H1 (cell line): ENCODE measurements at regions not wholly inside any gene's neighbourhood (a gene's known extent, or its start where the extent isn't known, plus 50 kb on each side); places are given as distances from the start of the nearest gene placed in this dataset.

ENCODE experiments used
- BRCA1 ChIP-seq: IDR thresholded peaks from 2 replicates; pipeline ENCODE4 v1.6.1; 2012; ENCODE audit warnings: low read depth, low read length, improper control_type of control experiment
- CBX8 ChIP-seq: fragments of 300-800, 300-1000 bp; sonication (generic); IDR thresholded peaks from 2 replicates; pipeline ENCODE4 v1.7.1; 2016; ENCODE audit warnings: low read depth, low read length, borderline replicate concordance
- EGR1 ChIP-seq: IDR thresholded peaks from 2 replicates; pipeline ENCODE4 v1.6.1; 2011; ENCODE audit warnings: low read depth, low read length, borderline replicate concordance
- EZH2 ChIP-seq: fragments of 200-600 bp; sonication (generic); IDR thresholded peaks from 2 replicates; pipeline ENCODE4 v1.7.1; 2012; ENCODE audit warnings: low read depth, mild to moderate bottlenecking, moderate library complexity, low read length, inconsistent platforms; ENCODE audit not compliant: severe bottlenecking

GRCh38 chr17:37847102-37847501 lies 77.1 kb upstream of the TBC1D3K start (continued):
- TF ChIP-seq EGR1 (no peak), BRCA1 (no peak), CBX8 (no peak), EZH2 (no peak)
